ENCODE measurements at regions not wholly inside any gene's neighbourhood (a gene's known extent, or its start where the extent isn't known, plus 50 kb on each side); places are given as distances from the start of the nearest gene placed in this dataset.
"Not testable (repeated sequence)": the region's sequence is repeated elsewhere in the genome, so short reads cannot be mapped to it uniquely, and the experiment has no call there.

- DNase-seq, result no peak
Measured at GRCh38 chr2:126952216-126952615, 53.5 kb downstream of the TEX51 start.

GRCh38 chr2:126953483-126953882, 54.8 kb downstream of the TEX51 start:
- DNase-seq, result no peak

GRCh38 chr2:126954831-126955230, 56.1 kb downstream of the TEX51 start:
- no peak for DNase-seq

- not testable (repeated sequence) for DNase-seq
Measured at GRCh38 chr2:126956773-126957172, 58.1 kb downstream of the TEX51 start.

- peak in 6 of 56 donors; percentile 3 to 25 (median 10) for DNase-seq
Measured at GRCh38 chr2:126963390-126963789, 64.7 kb downstream of the TEX51 start.

GRCh38 chr2:126966601-126967000, 67.9 kb downstream of the TEX51 start:
- no peak for DNase-seq

- no peak for DNase-seq
Measured at GRCh38 chr2:126970583-126970982, 71.9 kb downstream of the TEX51 start.

GRCh38 chr2:126971162-126971480, 72.4 kb downstream of the TEX51 start:
- no peak for DNase-seq

GRCh38 chr2:126971481-126972278, 73.0 kb downstream of the TEX51 start:
- DNase-seq, result peak in 55 of 56 donors; percentile 10 to 92 (median 69)

- DNase-seq, result peak in 1 of 56 donors; percentile 53
Measured at GRCh38 chr2:126972279-126972626, 73.6 kb downstream of the TEX51 start.

- DNase-seq, result no peak
Measured at GRCh38 chr2:126973745-126974144, 75.1 kb downstream of the TEX51 start.

GRCh38 chr2:126975671-126976655, 77.3 kb downstream of the TEX51 start:
- no peak for DNase-seq

GRCh38 chr2:126976721-126977328, 78.1 kb downstream of the TEX51 start:
- no peak for DNase-seq

GRCh38 chr2:126978333-126978732, 79.6 kb downstream of the TEX51 start:
- peak in 2 of 56 donors; percentile 16 to 24 for DNase-seq

- peak in 43 of 56 donors; percentile 15 to 81 (median 54) for DNase-seq
Measured at GRCh38 chr2:126979039-126980003, 80.6 kb downstream of the TEX51 start.

GRCh38 chr2:126981476-126981875, 82.8 kb downstream of the TEX51 start:
- DNase-seq, result peak in 1 of 56 donors; percentile 19

- no peak for DNase-seq
Measured at GRCh38 chr2:126982935-126983334, 84.2 kb downstream of the TEX51 start.

GRCh38 chr2:126986631-126987187, 88.0 kb downstream of the TEX51 start:
- DNase-seq, result peak in 9 of 56 donors; percentile 24 to 69 (median 43)

GRCh38 chr2:126988482-126988881, 89.8 kb downstream of the TEX51 start:
- no peak for DNase-seq

- not testable (repeated sequence) for DNase-seq
Measured at GRCh38 chr2:126989064-126989463, 90.4 kb downstream of the TEX51 start.

All from nucleus accumbens (tissue), 56 donors.